Sigmoid colon (tissue), 3 donors: ENCODE measurements at regions not wholly inside any gene's neighbourhood (a gene's known extent, or its start where the extent isn't known, plus 50 kb on each side); places are given as distances from the start of the nearest gene placed in this dataset.

Source experiments
- CTCF ChIP-seq, 4 experiments: fragments of 450-650 bp in 3 of 4; fragments of 200-600 bp in 1 of 4; IDR thresholded peaks; one replicate each; pipeline ENCODE4 v1.5.1; 2016 to 2019; ENCODE audit warnings: antibody characterized with exemption in 4 of 4, mild to moderate bottlenecking in 3 of 4, moderate library complexity in 2 of 4
- POLR2A ChIP-seq, 2 donors: fragments of 450-650 bp; IDR thresholded peaks; one replicate each; pipeline ENCODE4 v1.6.1; 2016; ENCODE audit warnings: antibody characterized with exemption in 2 of 2, mild to moderate bottlenecking in 2 of 2, moderate library complexity in 2 of 2

- TF ChIP-seq CTCF (IDR thresholded peaks at IDR 0.05), result no peak
- TF ChIP-seq POLR2A (IDR thresholded peaks at IDR 0.05), result no peak
These were observed 435.3 kb downstream of the TUSC7 start for GRCh38 chr3:117144853-117145252.
